ENCODE measurements at regions not wholly inside any gene's neighbourhood (a gene's known extent, or its start where the extent isn't known, plus 50 kb on each side); places are given as distances from the start of the nearest gene placed in this dataset.
"Not testable (repeated sequence)": the region's sequence is repeated elsewhere in the genome, so short reads cannot be mapped to it uniquely, and the experiment has no call there.

DNA sequence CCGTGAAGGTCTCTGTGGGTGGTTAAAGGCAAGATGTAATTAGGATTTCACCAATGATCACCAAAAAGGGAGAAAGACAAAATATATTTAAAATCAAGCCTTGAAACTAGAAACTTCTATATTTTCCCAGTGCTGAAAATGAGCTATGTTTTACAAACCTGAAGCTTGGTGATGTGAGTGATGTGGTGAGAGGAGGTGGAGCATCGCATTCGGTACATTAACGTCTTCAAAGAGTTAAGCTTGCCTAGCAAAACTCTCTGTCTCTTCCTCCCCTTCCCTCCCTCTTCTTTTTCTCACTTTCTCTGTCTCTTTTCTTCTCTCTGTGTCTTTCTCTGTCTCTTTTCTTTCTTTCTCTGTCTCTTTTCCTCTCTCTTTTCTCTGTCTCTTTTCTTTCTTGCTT, 347.3 kb upstream of the IRX2 start:
- H3K4me3 ChIP-seq (ENCODE audit: low read depth, low read length) = no peak overlapping the region
- TF ChIP-seq, protein P1, sequence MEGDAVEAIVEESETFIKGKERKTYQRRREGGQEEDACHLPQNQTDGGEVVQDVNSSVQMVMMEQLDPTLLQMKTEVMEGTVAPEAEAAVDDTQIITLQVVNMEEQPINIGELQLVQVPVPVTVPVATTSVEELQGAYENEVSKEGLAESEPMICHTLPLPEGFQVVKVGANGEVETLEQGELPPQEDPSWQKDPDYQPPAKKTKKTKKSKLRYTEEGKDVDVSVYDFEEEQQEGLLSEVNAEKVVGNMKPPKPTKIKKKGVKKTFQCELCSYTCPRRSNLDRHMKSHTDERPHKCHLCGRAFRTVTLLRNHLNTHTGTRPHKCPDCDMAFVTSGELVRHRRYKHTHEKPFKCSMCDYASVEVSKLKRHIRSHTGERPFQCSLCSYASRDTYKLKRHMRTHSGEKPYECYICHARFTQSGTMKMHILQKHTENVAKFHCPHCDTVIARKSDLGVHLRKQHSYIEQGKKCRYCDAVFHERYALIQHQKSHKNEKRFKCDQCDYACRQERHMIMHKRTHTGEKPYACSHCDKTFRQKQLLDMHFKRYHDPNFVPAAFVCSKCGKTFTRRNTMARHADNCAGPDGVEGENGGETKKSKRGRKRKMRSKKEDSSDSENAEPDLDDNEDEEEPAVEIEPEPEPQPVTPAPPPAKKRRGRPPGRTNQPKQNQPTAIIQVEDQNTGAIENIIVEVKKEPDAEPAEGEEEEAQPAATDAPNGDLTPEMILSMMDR (IDR thresholded peaks at IDR 0.05; ENCODE audit: insufficient read depth, low read length, missing control alignments) = no peak
- ChIA-PET POLR2A (no interaction called here), CTCF (no interaction called here)
- DNase-seq (ENCODE audit: low read depth, low spot score) = no peak

DNA sequence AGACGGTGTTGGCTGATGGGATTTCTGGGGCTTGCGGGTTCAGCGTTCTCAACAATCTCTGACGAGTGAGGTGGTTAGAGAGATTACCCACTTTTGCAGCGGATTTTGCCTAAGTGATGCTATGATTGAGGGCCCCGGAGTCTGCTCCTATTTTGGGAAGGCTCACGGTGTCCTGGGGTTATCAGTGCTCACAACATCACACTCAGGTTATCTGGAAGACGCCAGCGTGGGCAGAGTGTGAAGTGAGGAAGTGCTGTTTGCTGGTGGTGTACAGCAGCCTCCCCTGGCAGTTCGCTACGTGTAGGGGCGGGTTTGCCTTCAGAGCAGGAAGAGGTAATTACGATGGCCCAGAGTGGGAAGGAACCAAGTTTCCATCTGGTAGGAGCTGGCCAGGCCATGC, 341.2 kb upstream of the IRX2 start:
- TF ChIP-seq, protein P1 (IDR thresholded peaks at IDR 0.05; ENCODE audit: insufficient read depth, low read length, missing control alignments) = no peak
- ChIA-PET POLR2A (no interaction called here), CTCF (no interaction called here)
- DNase-seq (ENCODE audit: low read depth, low spot score) = no peak
- no peak overlapping the region for H3K4me3 ChIP-seq (ENCODE audit: low read depth, low read length)

DNA sequence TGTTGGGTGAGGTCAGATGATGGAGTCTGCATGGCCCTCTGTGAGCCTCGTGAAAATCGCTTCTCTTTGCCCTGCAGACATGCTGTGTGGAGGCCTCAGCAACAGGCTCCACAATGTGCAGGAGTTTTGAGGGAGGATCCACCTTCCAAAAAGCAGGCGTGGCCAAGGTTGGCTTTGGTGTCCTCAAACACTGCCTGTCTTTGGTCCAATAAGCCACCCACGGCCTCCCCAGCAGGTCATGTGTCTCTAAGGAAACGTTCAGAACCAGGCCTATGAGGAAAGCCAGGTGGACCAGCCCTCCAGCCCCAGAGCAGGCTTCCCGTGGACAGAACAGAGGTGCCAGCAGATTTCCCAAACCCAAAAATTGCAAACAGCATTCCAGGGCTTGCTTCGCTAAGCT, 340.7 kb upstream of the IRX2 start:
- POLR2A ChIA-PET = no interaction called here
- DNase-seq (ENCODE audit: low read depth, low spot score) = no peak
- H3K4me3 ChIP-seq (ENCODE audit: low read depth, low read length) = no peak overlapping the region
- TF ChIP-seq, protein P1 (IDR thresholded peaks at IDR 0.05; ENCODE audit: insufficient read depth, low read length, missing control alignments) = no peak
- CTCF ChIA-PET = no interaction called here

DNA sequence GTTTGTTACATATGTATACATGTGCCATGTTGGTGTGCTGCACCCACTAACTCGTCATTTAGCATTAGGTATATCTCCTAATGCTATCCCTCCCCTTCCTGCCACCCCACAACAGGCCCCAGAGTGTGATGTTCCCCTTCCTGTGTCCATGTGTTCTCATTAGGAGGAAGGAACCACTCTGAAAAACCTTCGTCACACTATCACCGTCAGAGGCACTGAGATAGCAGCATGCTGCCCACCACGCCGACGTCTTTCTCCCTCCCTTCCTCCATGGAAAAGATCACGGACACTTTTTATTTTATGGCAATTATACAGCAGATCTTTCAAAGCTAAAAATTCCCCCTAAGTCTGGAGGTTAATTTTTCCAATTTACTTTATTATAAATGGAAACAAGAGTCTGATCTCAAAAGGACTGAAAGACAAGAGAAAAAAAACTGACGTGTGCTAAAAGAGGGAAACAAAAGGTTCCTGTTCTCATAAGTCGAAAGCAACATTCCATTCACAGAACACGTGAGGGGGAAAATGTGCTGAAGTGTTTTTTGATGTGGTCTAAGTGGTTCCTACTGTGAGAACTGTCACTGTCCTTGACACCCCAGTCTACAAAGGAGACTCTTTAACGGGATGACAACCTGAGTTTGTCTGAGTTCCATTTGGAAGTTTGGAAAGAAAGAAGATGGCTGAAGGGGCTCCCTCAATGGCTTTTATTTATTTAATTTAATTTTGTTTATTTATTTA, 339.7 kb upstream of the IRX2 start:
- TF ChIP-seq, protein P1 (IDR thresholded peaks at IDR 0.05; ENCODE audit: insufficient read depth, low read length, missing control alignments) = no peak
- DNase-seq (ENCODE audit: low read depth, low spot score) = no peak
- CTCF ChIA-PET = no interaction called here
- POLR2A ChIA-PET = no interaction called here
- no peak overlapping the region for H3K4me3 ChIP-seq (ENCODE audit: low read depth, low read length)

DNA sequence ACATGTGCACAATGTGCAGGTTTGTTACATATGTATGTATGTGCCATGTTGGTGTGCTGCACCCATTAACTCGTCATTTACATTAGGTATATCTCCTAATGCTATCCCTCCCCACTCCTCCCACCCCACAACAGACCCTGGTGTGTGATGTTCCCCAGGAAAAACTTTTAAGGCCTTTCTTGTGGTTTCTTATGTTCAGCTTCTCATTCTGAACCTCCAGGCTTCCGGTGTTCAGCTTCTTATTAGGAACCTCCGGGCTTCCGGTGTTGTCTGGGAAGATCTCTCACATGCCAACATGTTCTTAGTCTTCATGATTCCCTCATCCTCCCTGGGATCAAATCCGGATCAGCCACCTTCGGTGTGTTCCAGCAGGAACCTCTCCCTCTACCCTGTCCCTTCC, 338.8 kb upstream of the IRX2 start:
- CTCF ChIA-PET; DNase-seq (ENCODE audit: low read depth, low spot score); H3K4me3 ChIP-seq (ENCODE audit: low read depth, low read length); POLR2A ChIA-PET: not testable (repeated sequence)

DNA sequence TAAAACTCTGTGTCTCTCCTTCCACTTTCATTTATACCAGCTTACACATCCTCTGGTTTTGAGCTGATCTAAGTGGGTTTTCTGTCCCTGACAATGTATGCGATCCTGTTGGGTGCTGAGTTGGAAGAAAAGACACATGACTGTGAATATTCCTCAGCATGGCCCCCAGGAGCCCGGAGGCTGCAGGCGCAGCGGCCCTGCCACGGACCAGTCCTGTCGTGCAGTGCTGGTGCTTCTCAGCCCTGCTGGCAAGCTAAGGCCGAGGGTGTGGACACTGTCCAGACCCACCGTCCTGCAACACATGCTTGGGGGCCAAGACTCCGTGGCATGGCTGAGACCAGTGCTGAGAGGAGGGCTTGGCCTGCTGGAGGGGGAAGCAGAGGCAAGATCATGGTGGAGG, 328.9 kb upstream of the IRX2 start:
- CTCF ChIA-PET = no interaction called here

DNA sequence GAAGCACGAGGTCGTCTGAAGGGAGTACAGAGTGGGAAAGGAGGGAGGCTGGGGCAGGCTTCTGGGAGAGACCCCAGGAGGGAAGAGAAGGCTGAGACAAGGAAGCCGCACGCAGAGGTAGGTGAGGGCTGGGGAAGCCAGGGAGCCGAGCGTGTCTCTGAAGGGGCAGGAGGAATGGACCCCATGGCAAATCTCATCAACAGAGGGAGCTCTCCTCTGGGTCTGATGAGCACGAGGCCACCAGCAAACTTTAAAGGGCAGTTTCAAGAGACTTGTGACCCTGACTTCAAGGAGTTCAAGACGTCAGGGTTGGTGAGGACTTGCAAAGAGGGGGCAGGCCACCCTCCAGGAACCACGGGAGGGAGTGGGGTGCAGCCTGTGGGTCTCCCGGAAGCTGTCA, 326.2 kb upstream of the IRX2 start:
- TF ChIP-seq, protein P1 (IDR thresholded peaks at IDR 0.05; ENCODE audit: insufficient read depth, low read length, missing control alignments) = no peak
- H3K4me3 ChIP-seq (ENCODE audit: low read depth, low read length) = no peak overlapping the region
- POLR2A ChIA-PET = no interaction called here
- no peak for DNase-seq (ENCODE audit: low read depth, low spot score)
- CTCF ChIA-PET = no interaction called here

More for the DNA sequence above, 328.9 kb upstream of the IRX2 start:
- TF ChIP-seq, protein P1 (IDR thresholded peaks at IDR 0.05; ENCODE audit: insufficient read depth, low read length, missing control alignments) = no peak
- POLR2A ChIA-PET = no interaction called here
- DNase-seq (ENCODE audit: low read depth, low spot score) = no peak
- no peak overlapping the region for H3K4me3 ChIP-seq (ENCODE audit: low read depth, low read length)
